Neural cell (in vitro differentiated cells): ENCODE measurements at regions not wholly inside any gene's neighbourhood (a gene's known extent, or its start where the extent isn't known, plus 50 kb on each side); places are given as distances from the start of the nearest gene placed in this dataset.

Experiments
- H2AFZ ChIP-seq: fragments of 200-600, 300-800 bp; sonication (generic), shearing (Covaris generic); 2 replicates; pipeline ENCODE4 v1.6.0; 2014; ENCODE audit warnings: low read depth, mild to moderate bottlenecking, antibody characterized with exemption, low read length, moderate library complexity
- H3F3A ChIP-seq: fragments of 200-600 bp; shearing (Covaris generic); 2 replicates; pipeline ENCODE4 v1.6.1; 2016; ENCODE audit warnings: mild to moderate bottlenecking, moderate library complexity, mixed read lengths, antibody characterized with exemption, low read length; ENCODE audit not compliant: insufficient read depth, poor library complexity, severe bottlenecking
- H3K27ac ChIP-seq: fragments of 200-600, 300-800 bp; sonication (generic), shearing (Covaris generic); 2 replicates; pipeline ENCODE4 v1.5.1; 2014; ENCODE audit warnings: mild to moderate bottlenecking, low read length, moderate library complexity
- H3K27me3 ChIP-seq: fragments of 300-800, 200-600 bp; sonication (generic), shearing (Covaris generic); 2 replicates; pipeline ENCODE4 v1.6.0; 2014; ENCODE audit warnings: mild to moderate bottlenecking, low read depth, low read length, moderate library complexity; ENCODE audit not compliant: insufficient read depth
- H3K36me3 ChIP-seq: fragments of 300-800, 200-600 bp; sonication (generic), shearing (Covaris generic); 2 replicates; pipeline ENCODE4 v1.5.1; 2014; ENCODE audit warnings: mild to moderate bottlenecking, antibody characterized with exemption, low read length, moderate library complexity; ENCODE audit not compliant: insufficient read depth
- H3K4me2 ChIP-seq: fragments of 300-800, 200-600 bp; sonication (generic), shearing (Covaris generic); 2 replicates; pipeline ENCODE4 v1.6.0; 2014; ENCODE audit warnings: mild to moderate bottlenecking, low read length
- H3K4me3 ChIP-seq: fragments of 300-800, 200-600 bp; sonication (generic), shearing (Covaris generic); 2 replicates; pipeline ENCODE4 v1.5.1; 2014; ENCODE audit warnings: mild to moderate bottlenecking, low read length, moderate library complexity
- H3K79me2 ChIP-seq: fragments of 200-600 bp; shearing (Covaris generic); replicated peaks from 2 replicates; pipeline ENCODE4 v1.6.0; 2014; ENCODE audit warnings: mild to moderate bottlenecking, low read length, moderate library complexity; ENCODE audit not compliant: insufficient read depth
- H3K9ac ChIP-seq: fragments of 300-800, 200-600 bp; sonication (generic), shearing (Covaris generic); 2 replicates; pipeline ENCODE4 v1.6.1; 2016; ENCODE audit warnings: mild to moderate bottlenecking, low read length, mixed read lengths
- H3K9me2 ChIP-seq: fragments of 200-600 bp; shearing (Covaris generic); 2 replicates; pipeline ENCODE4 v1.6.1; 2016; ENCODE audit warnings: mild to moderate bottlenecking, low read length, mixed read lengths; ENCODE audit not compliant: insufficient read depth
- H3K9me3 ChIP-seq: fragments of 200-600, 300-800 bp; sonication (generic), shearing (Covaris generic); 2 replicates; pipeline ENCODE4 v1.6.1; 2016; ENCODE audit warnings: mild to moderate bottlenecking, mixed run types, low read length, moderate library complexity, mixed read lengths
- H4K20me1 ChIP-seq: fragments of 200-600 bp; shearing (Covaris generic); 2 replicates; pipeline ENCODE4 v1.6.1; 2016; ENCODE audit warnings: mild to moderate bottlenecking, mixed run types; ENCODE audit not compliant: insufficient read depth
- CTCF ChIP-seq: fragments of 450-650 bp; IDR thresholded peaks from 2 replicates; pipeline ENCODE4 v1.5.1; 2014; ENCODE audit warnings: antibody characterized with exemption, mild to moderate bottlenecking, moderate library complexity; ENCODE audit not compliant: poor library complexity, severe bottlenecking
- EP300 ChIP-seq: fragments of 450-650 bp; conservative IDR thresholded peaks from 2 replicates; pipeline ENCODE4 v1.6.1; 2014; ENCODE audit warnings: antibody characterized with exemption, mild to moderate bottlenecking, moderate library complexity; ENCODE audit not compliant: poor library complexity, severe bottlenecking
- EZH2 ChIP-seq: fragments of 200-600, 300-800 bp; shearing (Covaris generic), sonication (generic); IDR thresholded peaks from 2 replicates; pipeline ENCODE4 v1.6.1; 2014; ENCODE audit warnings: antibody characterized with exemption, low read length, borderline replicate concordance, mild to moderate bottlenecking; ENCODE audit not compliant: insufficient read depth, poor library complexity, severe bottlenecking
- MXI1 ChIP-seq: fragments of 450-650 bp; conservative IDR thresholded peaks from 2 replicates; pipeline ENCODE4 v1.6.1; 2014; ENCODE audit warnings: antibody characterized with exemption, mild to moderate bottlenecking; ENCODE audit not compliant: poor library complexity, severe bottlenecking
- RAD21 ChIP-seq: fragments of 450-650 bp; conservative IDR thresholded peaks from 2 replicates; pipeline ENCODE4 v1.6.1; 2014; ENCODE audit warnings: antibody characterized with exemption, mild to moderate bottlenecking, moderate library complexity
- REST ChIP-seq: IDR thresholded peaks from 2 replicates; pipeline ENCODE4 v1.6.1; 2012; ENCODE audit warnings: borderline replicate concordance
- SMC3 ChIP-seq: fragments of 450-650 bp; conservative IDR thresholded peaks from 2 replicates; pipeline ENCODE4 v1.6.1; 2014; ENCODE audit warnings: antibody characterized with exemption, mild to moderate bottlenecking, moderate library complexity; ENCODE audit not compliant: poor library complexity
- TAF1 ChIP-seq: IDR thresholded peaks from 2 replicates; pipeline ENCODE4 v1.6.1; 2012; ENCODE audit warnings: low read depth

GRCh38 chr4:140242357-140243277 lies 88.6 kb upstream of the MAML3 start:
- H3K4me3 ChIP-seq = no peak overlapping the region
- H2AFZ ChIP-seq = no peak overlapping the region
- no peak for TF ChIP-seq SMC3
- no peak for TF ChIP-seq CTCF
- TF ChIP-seq EZH2 = no peak

GRCh38 chr4:140240237-140240636 lies 86.3 kb upstream of the MAML3 start:
- Histone ChIP-seq H3K36me3 (no peaks in the 10 kb centered on the region), H3K4me3 (no peak overlapping the region), H3K79me2 (no peaks in the 10 kb centered on the region), H3K9ac (no peak overlapping the region), H3K27ac (no peak overlapping the region), H3F3A (no peaks in the 10 kb centered on the region), H4K20me1 (no peaks in the 10 kb centered on the region), H3K9me2 (no peaks in the 10 kb centered on the region), H3K27me3 (no peaks in the 10 kb centered on the region), H3K9me3 (no peaks in the 10 kb centered on the region), H2AFZ (no peak overlapping the region), H3K4me2 (no peak overlapping the region)
- no peak for TF ChIP-seq REST
- no peak for TF ChIP-seq RAD21
- no peak for TF ChIP-seq EP300
- TF ChIP-seq MXI1 = no peak
- no peak for TF ChIP-seq CTCF
- no peak for TF ChIP-seq TAF1
- no peak for TF ChIP-seq EZH2

More at GRCh38 chr4:140242357-140243277, 88.6 kb upstream of the MAML3 start:
- H4K20me1 ChIP-seq = no peaks in the 10 kb centered on the region
- H3K27me3 ChIP-seq = no peaks in the 10 kb centered on the region
- no peaks in the 10 kb centered on the region for H3K36me3 ChIP-seq
- no peaks in the 10 kb centered on the region for H3K79me2 ChIP-seq
- no peak overlapping the region for H3K9ac ChIP-seq
- H3K9me3 ChIP-seq = no peaks in the 10 kb centered on the region
- no peaks in the 10 kb centered on the region for H3K9me2 ChIP-seq
- no peaks in the 10 kb centered on the region for H3F3A ChIP-seq
- no peak overlapping the region for H3K27ac ChIP-seq
- no peak overlapping the region for H3K4me2 ChIP-seq
